SH-SY5Y (cell line): ENCODE measurements at regions not wholly inside any gene's neighbourhood (a gene's known extent, or its start where the extent isn't known, plus 50 kb on each side); places are given as distances from the start of the nearest gene placed in this dataset.

Experiments used
- GATA2 ChIP-seq: IDR thresholded peaks from 2 replicates; pipeline ENCODE4 v1.6.1; 2011; ENCODE audit warnings: mild to moderate bottlenecking, low read depth, low read length
- GATA3 ChIP-seq: IDR thresholded peaks from 2 replicates; pipeline ENCODE4 v1.6.1; 2011; ENCODE audit warnings: low read depth, mild to moderate bottlenecking, low read length, moderate library complexity

DNA sequence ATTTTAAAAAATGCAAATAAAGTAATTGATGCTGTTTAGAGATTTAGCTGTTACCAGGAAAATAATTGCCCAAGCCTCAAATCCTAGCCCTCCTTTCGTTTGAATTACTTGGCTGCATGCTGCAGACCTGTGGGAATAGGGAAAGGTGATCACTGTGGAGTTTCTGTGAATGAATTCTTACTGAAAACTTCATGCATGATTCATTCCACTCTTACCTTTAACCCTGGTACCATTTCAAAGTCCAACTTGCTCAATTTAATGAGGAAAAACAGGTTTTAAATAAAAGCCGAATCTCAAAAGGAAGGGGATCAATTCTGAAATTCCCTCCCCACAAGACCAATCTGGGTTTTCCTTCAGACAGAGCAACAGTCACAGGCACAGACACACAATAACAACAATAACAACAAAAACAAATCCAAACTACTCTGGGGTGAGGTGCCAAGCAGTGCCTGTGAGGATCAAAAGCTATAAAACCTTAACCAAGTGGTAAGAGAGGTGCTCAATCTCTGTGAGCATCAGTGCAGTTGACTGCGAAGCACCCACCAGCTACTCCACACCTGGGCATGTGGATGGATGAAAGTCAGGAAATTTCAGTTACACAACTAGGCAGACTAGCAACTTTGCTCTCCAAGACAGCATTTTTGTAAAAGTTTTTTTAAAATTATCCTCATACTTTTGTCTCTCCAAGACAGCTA, 200.8 kb downstream of the CNTN3 start:
- TF ChIP-seq GATA2 (no peak), GATA3 (no peak)
